GM23338 (cell line): ENCODE measurements at regions not wholly inside any gene's neighbourhood (a gene's known extent, or its start where the extent isn't known, plus 50 kb on each side); places are given as distances from the start of the nearest gene placed in this dataset.

ENCODE experiments used
- CREB1 ChIP-seq: fragments of 250-450 bp; sonication (Bioruptor Pico); IDR thresholded peaks from 2 replicates; pipeline ENCODE4 v1.5.0; 2020; ENCODE audit warnings: low read depth, mild to moderate bottlenecking, moderate library complexity
- CTCF ChIP-seq, 2 experiments: fragments of 200-600 bp in 1 of 2; sonication (generic) in 1 of 2; conservative IDR thresholded peaks; 2 replicates each; pipeline versions ENCODE4 v1.5.1 to v1.6.1; 2016 to 2017; ENCODE audit warnings: antibody characterized with exemption in 2 of 2, low read depth in 2 of 2, mild to moderate bottlenecking in 2 of 2, moderate library complexity in 1 of 2
- EZH2phosphoT487 ChIP-seq: fragments of 200-600 bp; sonication (generic); IDR thresholded peaks from one replicate; pipeline ENCODE4 v1.8.1; 2018; ENCODE audit warnings: antibody characterized with exemption; ENCODE audit not compliant: unreplicated experiment
- JUNB ChIP-seq: IDR thresholded peaks from one replicate; pipeline ENCODE4 v1.6.1; 2016; ENCODE audit warnings: antibody characterized with exemption; ENCODE audit not compliant: unreplicated experiment
- NANOG ChIP-seq: IDR thresholded peaks from 2 replicates; pipeline ENCODE4 v1.6.1; 2016; ENCODE audit warnings: antibody characterized with exemption, borderline replicate concordance
- REST ChIP-seq: IDR thresholded peaks from one replicate; pipeline ENCODE4 v1.6.1; 2018; ENCODE audit warnings: antibody characterized with exemption; ENCODE audit not compliant: unreplicated experiment
- STAT1 ChIP-seq: IDR thresholded peaks from one replicate; pipeline ENCODE4 v1.6.1; 2016; ENCODE audit warnings: antibody characterized with exemption; ENCODE audit not compliant: unreplicated experiment
- ZNF331 ChIP-seq: fragments of 250-450 bp; sonication (Bioruptor Pico); IDR thresholded peaks from 2 replicates; pipeline ENCODE4 v1.5.0; 2020; ENCODE audit warnings: low read depth, mild to moderate bottlenecking, moderate library complexity
- ZNF462 ChIP-seq: fragments of 250-450 bp; sonication (Bioruptor Pico); IDR thresholded peaks from 2 replicates; pipeline ENCODE4 v1.5.0; 2020; ENCODE audit warnings: mild to moderate bottlenecking, moderate library complexity

GRCh38 chr9:30075451-30076199, 2308.8 kb upstream of the ACO1 start (continued):
- no peak for TF ChIP-seq ZNF462 (CRISPR knock-in tag)
- no peak for TF ChIP-seq CTCF (conservative IDR thresholded peaks at IDR 0.05; ENCODE audit: low read depth in 2 of 2)
- TF ChIP-seq REST, result no peak
- no peak for TF ChIP-seq JUNB
- no peak for TF ChIP-seq ZNF331
- TF ChIP-seq CREB1 (CRISPR knock-in tag), result no peak
- TF ChIP-seq STAT1, result no peak
- no peak for TF ChIP-seq EZH2phosphoT487
- no peak for TF ChIP-seq NANOG
